WERI-Rb-1 (cell line): ENCODE measurements at regions not wholly inside any gene's neighbourhood (a gene's known extent, or its start where the extent isn't known, plus 50 kb on each side); places are given as distances from the start of the nearest gene placed in this dataset.

Experiments used
- DNase-seq: peaks from one replicate; pipeline ENCODE4 v3.0.0-alpha.2; 2020
- H3K27ac ChIP-seq: fragments of 250-450 bp; sonication (Bioruptor Pico); 2 replicates; pipeline ENCODE4 v1.5.1; 2020; ENCODE audit warnings: mild to moderate bottlenecking, moderate library complexity
- H3K27me3 ChIP-seq: fragments of 250-450 bp; sonication (Bioruptor Pico); 2 replicates; pipeline ENCODE4 v1.5.1; 2021; ENCODE audit warnings: mild to moderate bottlenecking, low read depth, moderate library complexity; ENCODE audit not compliant: insufficient read depth, severe bottlenecking
- H3K36me3 ChIP-seq: fragments of 250-450 bp; sonication (Bioruptor Pico); 2 replicates; pipeline ENCODE4 v1.5.1; 2020; ENCODE audit warnings: mild to moderate bottlenecking, moderate library complexity
- H3K4me3 ChIP-seq: 2 replicates; pipeline ENCODE4 v1.5.1; 2011; ENCODE audit warnings: low read depth, mild to moderate bottlenecking, control low read depth, low read length
- H3K9me3 ChIP-seq: fragments of 250-450 bp; sonication (Bioruptor Pico); 2 replicates; pipeline ENCODE4 v1.5.1; 2021; ENCODE audit warnings: mild to moderate bottlenecking, moderate library complexity; ENCODE audit not compliant: severe bottlenecking
- CTCF ChIP-seq: IDR thresholded peaks from 2 replicates; pipeline ENCODE4 v1.5.1; 2011; ENCODE audit warnings: low read depth, mild to moderate bottlenecking, control low read depth, inconsistent platforms, low read length

- Histone ChIP-seq H3K9me3 (no peaks in the 10 kb centered on the region), H3K4me3 (no peak overlapping the region), H3K27ac (no peak overlapping the region), H3K27me3 (no peaks in the 10 kb centered on the region), H3K36me3 (no peaks in the 10 kb centered on the region)
- no peak for DNase-seq
- no peak for TF ChIP-seq CTCF
These were observed 475.0 kb downstream of the RNF144A start for GRCh38 chr2:7392076-7392787.

GRCh38 chr2:7394195-7394594 is 477.0 kb downstream of the RNF144A start:
- H3K27ac ChIP-seq, result no peak overlapping the region
- no peak for DNase-seq
- no peaks in the 10 kb centered on the region for H3K27me3 ChIP-seq
- H3K9me3 ChIP-seq, result no peaks in the 10 kb centered on the region
- H3K4me3 ChIP-seq, result no peak overlapping the region
- H3K36me3 ChIP-seq, result no peaks in the 10 kb centered on the region
- TF ChIP-seq CTCF, result peak; percentile 28; the same call in 1 of the 2 replicates

GRCh38 chr2:7400628-7401027 is 483.4 kb downstream of the RNF144A start:
- Histone ChIP-seq H3K36me3 (no peaks in the 10 kb centered on the region), H3K9me3 (no peaks in the 10 kb centered on the region), H3K27me3 (no peaks in the 10 kb centered on the region), H3K27ac (no peak overlapping the region), H3K4me3 (no peak overlapping the region)
- no peak for DNase-seq
- no peak for TF ChIP-seq CTCF

GRCh38 chr2:7403092-7403775 is 486.0 kb downstream of the RNF144A start:
- DNase-seq, result no peak
- Histone ChIP-seq H3K27ac (no peak overlapping the region), H3K36me3 (no peaks in the 10 kb centered on the region), H3K9me3 (no peaks in the 10 kb centered on the region), H3K27me3 (no peaks in the 10 kb centered on the region), H3K4me3 (no peak overlapping the region)
- no peak for TF ChIP-seq CTCF

GRCh38 chr2:7405861-7406715 is 488.9 kb downstream of the RNF144A start:
- DNase-seq, result no peak
- H3K27ac ChIP-seq, result no peak overlapping the region
- H3K36me3 ChIP-seq, result no peaks in the 10 kb centered on the region
- no peak overlapping the region for H3K4me3 ChIP-seq
- H3K27me3 ChIP-seq, result no peaks in the 10 kb centered on the region
- no peak for TF ChIP-seq CTCF
- H3K9me3 ChIP-seq, result no peaks in the 10 kb centered on the region
